HG03064 (cell line): ENCODE measurements at regions not wholly inside any gene's neighbourhood (a gene's known extent, or its start where the extent isn't known, plus 50 kb on each side); places are given as distances from the start of the nearest gene placed in this dataset.
"Not testable (repeated sequence)": the region's sequence is repeated elsewhere in the genome, so short reads cannot be mapped to it uniquely, and the experiment has no call there.

Experiments
- ATAC-seq: cut with Tn5 transposase; IDR thresholded peaks from one replicate; pipeline ENCODE4 v1.9.1; 2021; ENCODE audit warnings: low read depth; ENCODE audit not compliant: unreplicated experiment

DNA sequence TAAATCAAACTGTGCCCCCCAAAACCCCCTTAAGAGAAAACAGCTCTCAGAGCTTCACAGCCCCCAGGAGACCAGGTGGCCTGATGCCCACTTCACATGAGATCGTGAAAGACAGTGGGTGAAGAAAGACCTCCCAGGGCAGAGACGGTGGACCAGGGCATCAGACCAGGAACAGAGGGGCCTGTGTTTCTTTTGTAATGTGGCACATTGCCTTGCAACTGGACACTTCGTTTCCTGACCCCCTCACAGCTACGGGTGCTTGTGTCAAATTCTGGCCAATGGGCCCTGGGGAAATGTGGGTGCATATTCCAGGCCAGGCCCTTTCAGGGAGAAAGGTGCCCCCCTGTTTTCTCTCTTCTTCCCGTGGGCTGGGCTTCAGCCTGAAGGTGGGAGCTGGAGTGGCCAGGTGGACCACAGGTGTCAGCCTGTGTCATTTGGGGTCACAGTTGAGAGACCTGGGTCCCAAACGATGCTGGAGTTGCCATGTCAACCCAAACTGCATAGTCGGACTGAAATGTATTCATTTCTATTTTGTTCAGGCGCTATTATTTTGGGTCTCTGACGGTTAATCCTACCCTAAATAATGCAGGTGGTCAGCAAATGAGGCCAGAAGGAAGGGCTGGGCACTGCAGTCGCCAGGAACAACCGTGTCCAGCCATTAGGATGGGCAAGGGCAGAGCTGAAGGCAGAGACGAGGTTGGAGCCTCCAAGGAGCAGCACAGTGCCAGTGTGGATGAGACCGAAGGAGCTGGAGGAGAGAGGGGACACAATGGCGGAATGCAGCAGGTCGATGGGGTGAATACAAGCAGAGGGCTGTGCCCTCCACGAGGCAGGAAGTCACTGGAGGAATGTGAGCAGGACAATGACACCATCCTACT is 338.2 kb downstream of the EIPR1 start:
- no peak for ATAC-seq

DNA sequence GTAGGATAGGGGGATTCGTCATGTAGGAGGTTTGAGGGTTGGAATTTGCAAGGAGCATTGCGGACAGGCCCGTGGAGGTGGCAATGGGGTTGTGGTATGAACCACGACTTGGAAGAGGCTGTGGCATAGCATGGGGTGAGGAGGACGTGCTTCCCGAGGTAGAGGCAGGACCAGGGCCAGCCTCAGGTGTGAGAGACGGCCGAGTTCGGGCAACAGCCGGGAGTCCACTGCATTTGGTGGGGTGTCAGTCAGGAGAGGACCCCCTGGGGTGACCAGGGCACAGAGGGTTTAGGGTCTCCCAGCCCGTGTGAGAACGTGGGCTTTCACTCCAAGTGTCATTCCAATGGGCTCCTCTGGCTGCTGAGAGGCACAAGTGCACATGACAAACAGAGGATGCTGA is 339.0 kb downstream of the EIPR1 start:
- no peak for ATAC-seq

DNA sequence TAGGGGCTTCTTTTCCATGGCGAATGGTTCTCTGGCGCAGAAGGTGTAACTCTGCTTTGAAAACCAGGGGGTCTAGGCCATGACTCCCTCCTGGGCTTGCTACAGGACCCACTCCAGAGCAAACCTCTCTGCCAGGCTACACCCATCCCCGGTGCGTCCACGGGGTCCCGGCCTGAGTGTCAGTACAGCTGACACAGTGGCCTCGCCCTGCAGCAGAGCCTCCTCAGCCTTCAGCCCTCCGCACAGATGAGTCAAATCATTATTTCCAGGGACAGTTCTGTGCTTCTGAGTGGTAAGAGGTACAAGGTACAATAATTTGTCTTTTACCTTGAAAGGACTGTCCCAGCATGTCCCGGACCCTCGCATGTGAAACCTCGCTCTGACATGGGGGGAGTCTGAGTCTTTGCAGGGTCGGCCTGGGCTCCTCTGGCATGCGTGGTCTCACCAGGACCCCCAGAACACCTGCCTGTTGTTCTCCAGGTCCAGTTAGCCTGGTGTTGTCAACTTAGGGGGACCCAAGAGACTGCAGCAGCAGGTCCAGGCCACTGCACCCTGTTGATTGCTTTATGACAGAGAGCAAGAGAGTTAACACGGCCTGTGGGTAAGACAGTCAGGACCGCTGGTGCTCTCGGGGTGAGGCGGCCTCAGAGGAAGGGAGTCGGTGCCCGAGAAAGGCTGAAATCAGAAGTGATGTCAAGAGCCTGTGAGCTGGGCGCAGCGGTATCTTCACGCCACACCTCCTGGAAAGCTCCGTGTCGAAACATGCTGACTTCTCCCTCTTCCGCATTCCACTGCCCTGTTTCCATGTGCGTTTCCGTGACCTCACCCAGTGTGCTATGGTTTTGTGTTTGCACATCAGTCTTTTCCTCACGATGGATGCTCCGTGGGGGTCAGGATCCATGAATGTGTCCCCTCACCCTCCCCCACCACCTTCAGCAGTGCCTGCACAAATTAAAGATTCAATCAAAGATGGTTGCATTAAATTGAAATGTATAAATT is 340.1 kb downstream of the EIPR1 start:
- no peak for ATAC-seq

DNA sequence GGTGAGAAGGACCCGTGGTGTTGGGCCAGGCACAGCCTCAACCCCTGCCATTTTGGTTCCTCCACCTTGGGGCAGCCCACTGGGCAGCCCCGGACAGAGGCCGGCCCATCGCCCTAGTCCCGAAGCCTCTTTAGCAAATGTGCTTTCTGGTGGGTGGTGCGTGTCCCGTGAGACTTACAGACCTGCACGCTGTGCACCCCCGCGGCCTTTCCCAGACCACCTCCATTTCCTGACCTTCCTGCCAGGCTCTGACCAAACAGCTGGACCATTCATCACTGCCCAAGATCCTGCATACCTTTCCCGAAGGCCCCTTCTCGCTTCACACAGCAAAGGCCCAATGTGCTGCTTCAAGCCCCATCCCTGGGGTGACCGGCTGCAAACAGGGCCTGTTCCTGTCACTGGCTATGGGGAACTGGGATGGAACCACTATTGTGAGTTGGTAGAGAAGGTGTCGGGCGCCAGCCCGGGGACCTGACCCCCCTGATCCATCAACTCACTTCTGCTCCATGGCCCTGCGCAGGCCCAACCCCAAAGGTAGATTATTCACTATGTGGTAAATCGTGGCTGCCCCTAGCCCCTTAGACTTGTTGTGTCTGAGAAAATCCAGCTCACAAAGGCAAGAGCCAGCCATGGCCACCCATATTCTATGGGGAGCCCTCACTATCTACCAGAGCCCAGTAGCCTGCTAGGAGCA is 341.0 kb downstream of the EIPR1 start:
- no peak for ATAC-seq

DNA sequence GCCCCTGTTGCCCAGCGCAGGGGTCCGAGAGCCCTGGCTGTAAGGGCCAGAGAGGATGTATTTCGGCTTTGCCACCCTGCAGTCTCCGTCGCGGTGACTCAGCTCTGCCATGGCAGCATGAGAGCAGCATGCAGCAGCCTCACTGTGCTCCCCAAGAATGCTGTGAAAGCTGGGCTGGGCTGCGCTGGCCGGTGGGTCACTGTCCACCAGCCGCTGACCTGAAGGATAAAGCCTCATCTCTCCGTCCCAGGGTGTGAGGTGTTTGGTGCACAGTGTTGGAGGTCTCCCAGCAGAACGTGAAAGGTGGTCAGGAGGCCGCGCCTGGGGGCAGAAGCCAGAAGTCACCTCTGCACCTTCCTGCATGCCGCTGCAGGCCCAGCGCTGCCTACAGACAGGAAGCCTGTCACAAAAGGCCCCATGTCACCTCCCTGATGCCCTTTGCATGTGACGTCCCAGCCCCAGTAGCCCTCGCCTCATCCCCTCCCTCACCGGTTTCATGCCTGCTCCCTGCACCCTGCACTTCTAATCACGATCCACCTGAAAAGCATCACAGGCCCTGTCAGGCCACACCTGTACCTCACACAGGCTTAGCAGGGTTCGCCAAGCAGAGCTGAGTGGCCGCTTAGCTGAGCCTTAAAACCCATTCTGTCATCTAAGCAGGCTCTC is 342.1 kb downstream of the EIPR1 start:
- no peak for ATAC-seq

DNA sequence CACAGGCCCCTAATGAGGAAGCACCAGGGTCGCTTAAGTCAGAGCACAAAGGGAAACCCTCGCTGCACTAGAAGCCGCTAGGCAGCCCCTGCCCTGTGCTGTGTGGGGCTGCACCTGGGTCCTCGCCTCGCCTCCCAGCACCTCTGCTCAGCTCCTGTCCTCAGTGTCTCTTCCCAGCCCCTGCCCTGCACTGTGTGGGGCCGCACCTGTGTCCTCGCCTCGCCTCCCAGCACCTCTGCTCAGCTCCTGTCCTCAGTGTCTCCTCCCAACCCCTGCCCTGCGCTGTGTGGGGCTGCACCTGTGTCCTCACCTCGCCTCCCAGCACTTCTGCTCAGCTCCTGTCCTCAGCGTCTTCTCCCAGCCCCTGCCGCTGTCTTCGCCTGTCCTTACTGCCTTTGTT is 342.8 kb downstream of the EIPR1 start:
- no peak for ATAC-seq

DNA sequence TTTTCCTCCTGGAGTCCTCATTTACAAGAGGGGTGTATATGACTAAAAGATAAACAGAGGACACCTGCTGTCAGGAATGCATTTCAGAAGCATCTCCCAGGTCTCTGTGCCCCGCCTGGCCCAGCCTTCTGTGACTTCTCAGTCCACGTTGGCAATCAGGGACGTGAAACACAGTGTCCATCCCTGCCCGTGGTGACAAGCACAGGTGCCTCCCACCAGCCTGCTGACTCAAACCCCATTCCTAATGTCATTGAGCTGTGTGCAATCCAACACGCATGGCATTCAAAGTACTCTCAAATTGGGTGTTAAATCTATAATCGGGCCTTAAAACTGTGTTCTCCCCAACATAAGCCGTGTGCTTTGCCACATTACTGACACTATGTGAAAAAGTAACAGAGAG is 343.2 kb downstream of the EIPR1 start:
- ATAC-seq, result no peak

DNA sequence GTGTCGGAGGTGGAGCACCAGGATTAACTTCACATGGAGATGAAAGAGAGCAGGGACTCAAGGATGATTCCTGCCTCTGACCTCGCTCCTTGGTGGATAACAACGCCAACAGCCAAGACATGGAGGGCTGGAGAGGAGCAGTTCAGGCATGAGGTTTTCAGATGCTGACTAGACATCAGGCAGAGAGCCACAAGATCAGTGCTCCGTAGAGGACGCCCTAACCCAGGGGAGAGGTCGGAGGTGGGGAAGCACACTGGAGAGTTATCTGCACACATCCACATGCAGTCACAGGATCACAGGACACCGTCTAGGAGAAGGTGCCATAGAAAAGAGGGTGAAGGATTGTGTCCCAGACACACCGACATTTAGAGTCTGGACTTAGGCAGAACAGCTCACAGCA is 344.3 kb downstream of the EIPR1 start:
- ATAC-seq, result no peak

DNA sequence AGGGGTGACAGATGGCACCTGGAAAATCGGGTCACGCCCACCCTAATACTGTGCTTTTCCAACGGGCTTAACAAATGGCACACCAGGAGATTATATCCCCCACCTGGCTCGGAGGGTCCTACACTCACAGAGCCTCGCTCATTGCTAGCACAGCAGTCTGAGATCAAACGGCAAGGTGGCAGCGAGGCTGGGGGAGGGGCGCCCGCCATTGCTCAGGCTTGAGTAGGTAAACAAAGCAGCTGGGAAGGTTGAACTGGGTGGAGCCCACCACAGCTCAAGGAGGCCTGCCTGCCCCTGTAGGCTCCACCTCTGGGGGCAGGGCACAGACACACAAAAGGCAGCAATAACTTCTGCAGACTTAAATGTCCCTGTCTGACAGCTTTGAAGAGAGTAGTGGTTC is 346.8 kb downstream of the EIPR1 start:
- ATAC-seq, result not testable (repeated sequence)

DNA sequence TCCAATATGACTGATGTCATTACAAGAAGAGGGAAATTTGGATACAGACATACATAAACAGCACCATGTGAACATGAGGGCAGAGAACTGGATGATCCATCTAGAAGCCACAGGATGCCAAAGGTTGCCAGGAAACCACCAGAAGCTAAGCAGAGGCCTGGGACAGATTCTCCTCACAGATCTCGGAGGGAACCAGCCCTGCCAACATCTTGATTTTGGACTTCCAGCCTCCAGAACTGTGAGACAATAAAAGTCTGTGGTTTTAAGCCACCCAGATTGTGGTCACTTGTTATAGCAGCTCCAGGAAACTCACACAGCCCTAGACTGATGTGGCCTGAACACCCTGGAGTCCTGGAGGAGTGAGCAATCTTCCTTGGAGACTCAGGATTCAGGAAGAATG is 351.6 kb downstream of the EIPR1 start:
- no peak for ATAC-seq

DNA sequence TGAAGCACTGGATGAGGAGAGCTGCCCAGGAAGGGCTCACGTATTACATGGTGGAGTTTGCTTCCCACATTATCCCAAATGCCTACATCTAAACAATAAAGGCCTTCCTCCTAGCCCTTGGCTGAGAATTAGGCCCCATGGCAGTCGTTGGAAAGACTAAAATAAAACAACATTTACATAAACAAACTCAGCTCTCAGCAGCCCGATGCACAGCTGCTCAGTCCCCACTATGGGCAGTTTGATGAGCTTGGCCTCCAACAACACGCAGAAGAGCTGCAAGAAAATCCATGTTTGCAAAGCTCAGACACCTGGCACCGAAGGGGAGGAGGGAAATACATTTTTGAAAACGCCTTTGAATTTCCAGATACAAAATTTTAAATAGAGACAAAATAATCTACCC is 352.4 kb downstream of the EIPR1 start:
- no peak for ATAC-seq

DNA sequence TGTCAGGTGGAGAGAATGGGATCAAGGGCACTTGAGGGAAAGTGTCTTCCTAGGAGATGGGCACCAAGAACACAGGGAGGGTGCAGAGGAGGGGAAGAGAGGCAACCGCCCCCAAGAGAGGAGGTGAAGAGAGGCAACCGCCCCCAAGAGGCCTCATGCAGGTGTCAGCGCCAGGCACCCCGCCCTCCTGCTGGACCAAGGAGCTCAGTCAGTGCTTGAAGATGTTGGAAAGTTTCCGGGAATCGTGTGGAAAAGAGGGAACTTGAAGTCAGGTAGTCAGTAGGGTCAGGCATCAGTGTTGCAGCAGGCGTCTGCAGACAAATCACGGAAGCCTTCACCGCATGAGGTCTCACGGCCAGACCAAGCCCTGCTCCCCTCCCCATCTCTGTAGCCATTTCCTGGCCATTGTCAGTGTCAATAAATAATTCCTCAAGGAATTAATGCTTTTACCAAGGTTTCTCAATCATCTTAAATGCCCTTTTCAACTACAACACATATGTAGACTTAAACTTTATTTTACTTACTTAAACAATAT is 353.1 kb downstream of the EIPR1 start:
- no peak for ATAC-seq

DNA sequence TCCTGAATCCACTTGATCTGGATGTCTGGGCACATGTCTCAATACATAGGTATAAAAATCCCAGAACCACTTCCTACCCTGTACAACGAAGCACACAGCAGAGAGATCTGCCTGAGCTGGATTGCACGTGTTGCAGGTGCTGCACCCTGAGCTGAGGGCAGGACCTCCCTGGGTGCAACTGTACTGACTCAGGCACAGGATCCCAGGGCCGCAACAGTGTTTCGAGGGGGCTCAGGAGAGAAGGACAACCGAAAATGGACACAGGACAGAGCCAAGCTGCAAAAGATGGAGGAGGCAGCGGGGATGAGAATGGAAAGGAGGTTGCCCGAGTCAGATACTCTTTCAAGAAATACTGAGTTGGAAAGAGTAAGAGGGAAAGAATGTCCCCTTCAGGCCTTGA is 354.1 kb downstream of the EIPR1 start:
- no peak for ATAC-seq

DNA sequence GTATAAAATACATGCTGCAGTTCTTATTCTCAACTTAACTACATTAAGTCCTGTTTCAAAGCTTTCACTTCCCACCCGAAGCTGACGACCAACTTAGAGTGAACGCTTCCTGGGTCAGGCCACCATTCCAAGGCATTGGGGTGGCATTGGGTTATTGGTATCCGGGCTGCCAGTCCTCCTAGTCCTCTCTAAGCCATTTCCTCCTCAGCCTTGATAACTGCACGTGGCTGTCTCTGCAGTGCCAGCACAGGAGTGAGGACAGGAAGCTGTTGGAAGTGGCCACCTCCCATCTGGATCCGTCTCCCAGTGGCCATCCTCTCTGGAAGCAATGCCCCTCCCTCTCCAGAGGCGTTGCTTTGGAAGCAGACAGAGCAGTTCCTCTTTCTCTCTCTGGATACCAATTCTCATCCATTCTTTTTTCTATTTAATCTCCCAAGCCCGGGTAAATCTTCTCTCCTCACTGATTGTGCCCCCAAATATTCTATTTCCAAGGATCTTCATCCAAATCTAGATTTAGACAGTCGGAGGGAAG is 354.7 kb downstream of the EIPR1 start:
- no peak for ATAC-seq

DNA sequence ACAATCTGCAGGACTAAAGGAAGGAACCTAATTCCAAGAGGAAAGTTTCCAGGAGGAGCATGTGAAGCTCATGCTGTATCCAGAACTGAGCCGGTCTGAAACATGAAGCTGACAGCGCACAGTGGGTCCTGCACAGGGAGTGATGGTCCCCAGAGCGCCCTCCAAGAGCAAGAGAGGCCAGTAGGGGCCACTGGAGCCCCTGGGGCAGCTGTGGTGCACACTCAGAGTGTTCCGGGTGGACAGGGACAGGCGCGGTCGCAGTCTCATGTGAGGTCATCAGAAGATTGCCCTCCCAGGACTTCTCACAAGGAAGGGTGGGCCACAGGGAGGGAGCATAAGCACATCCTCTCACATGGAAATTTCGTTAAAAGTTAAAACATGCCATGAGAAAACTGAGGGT is 355.9 kb downstream of the EIPR1 start:
- ATAC-seq, result no peak

DNA sequence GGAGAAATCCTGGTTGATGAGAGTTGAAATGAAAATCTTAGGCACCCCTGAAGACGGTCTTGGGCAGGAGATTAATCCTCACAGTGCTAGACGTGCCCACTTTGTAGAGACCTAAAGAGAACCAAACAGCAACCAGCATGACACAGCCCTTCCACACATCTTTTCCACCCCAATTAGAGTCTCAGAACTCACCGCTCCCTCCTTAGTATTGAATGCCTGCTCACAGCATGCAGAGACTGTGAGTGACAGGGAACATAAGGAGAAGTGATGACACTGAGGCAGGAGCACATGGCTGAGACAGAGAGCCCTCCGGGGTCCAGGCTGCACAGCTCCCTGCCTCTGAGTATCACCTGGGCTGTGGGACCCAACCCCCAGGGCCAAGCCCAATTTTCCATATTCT is 367.6 kb downstream of the EIPR1 start:
- ATAC-seq, result no peak

DNA sequence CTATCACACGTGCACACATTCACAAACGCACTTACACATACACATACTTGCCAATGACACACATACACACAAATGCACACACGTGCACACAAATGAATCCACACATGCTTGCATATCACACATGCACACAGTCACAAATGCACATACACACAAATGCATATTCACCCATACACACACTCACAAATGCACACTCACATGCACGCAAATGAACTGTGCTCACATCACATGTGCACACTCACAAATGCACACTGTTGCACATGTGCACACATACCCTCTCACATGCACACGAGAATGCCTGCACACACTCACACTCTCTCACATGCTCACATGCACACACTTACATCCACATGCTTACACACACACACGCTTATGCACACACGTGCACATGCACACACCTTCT is 368.1 kb downstream of the EIPR1 start:
- no peak for ATAC-seq

DNA sequence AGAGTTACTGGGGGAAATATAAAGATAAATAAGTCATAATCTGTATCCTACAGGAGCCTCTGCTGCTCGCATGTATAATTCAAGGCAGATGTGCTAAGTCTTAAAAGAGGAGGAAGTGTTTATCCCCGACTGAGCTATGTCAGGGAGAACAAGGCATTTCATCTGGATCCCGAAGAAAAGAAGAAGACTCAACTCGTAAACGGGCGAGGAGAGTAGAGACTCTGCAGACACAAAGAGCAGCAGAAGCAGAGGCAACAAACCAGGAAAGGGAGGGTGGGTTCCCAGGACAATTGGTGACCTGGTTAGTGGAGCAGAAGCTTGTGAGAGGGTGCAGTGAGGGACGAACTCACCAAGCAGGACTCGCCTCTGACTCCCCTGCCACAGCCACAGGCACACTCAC is 368.6 kb downstream of the EIPR1 start:
- no peak for ATAC-seq

DNA sequence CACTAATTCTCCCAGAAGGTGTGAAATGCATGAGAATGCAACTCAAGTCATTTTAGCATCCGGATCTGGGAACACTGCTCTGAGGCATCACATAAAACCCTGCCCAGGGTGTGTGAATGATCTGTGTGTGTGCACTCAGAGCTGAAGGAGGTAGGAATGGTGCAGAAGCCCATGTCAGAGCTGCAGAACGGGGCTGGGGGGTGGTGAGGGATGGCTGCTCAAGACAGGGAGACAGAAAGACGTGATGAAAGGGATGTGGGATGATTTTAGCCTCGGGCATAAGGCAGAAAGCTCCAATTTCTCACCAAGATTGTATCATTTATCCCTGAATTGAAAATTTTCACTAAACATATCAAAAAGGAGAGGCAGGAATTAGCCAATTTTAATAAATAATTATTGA is 369.1 kb downstream of the EIPR1 start:
- no peak for ATAC-seq

DNA sequence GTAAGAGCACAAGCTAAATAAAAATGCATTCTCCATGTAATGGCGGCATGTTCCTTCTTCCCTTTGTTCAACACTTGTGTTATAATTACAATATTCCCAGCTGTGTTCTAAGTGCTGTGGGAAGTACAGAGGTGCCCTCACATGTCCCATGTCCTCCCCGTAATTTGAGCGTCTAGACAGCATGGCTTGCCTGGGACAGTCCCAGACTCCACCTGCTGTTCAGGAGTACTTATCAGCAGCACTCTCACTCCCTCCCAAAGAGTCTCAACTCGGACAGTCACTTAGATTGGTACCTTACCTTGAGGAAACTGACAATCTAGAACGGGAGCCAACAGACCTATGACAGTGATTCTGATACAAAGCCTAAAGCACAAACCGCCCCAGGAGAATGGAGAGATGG is 370.5 kb downstream of the EIPR1 start:
- no peak for ATAC-seq
